ENCODE measurements at regions not wholly inside any gene's neighbourhood (a gene's known extent, or its start where the extent isn't known, plus 50 kb on each side); places are given as distances from the start of the nearest gene placed in this dataset.
"Not testable (repeated sequence)": the region's sequence is repeated elsewhere in the genome, so short reads cannot be mapped to it uniquely, and the experiment has no call there.

GRCh38 chr5:120818128-120818527 is 354.0 kb downstream of the PRR16 start:
- Mint-ChIP-seq H3K9me3 (peaks cover 4% of the 10 kb centered on the region), H3K4me3 (no peak overlapping the region), H3K4me1 (no peaks in the 10 kb centered on the region), H3K36me3 (no peaks in the 10 kb centered on the region), H3K27ac (no peak overlapping the region), H3K27me3 (ENCODE audit: insufficient read depth, low read depth) (no peaks in the 10 kb centered on the region)
- H3K36me3 ChIP-seq: no peaks in the 10 kb centered on the region
- no peak overlapping the region for H3K4me2 ChIP-seq
- DNase-seq (ENCODE audit: low spot score): no peak
- no peak overlapping the region for H3K4me3 ChIP-seq
- H3K4me1 ChIP-seq: no peaks in the 10 kb centered on the region
- H3K9ac ChIP-seq: no peak overlapping the region
- H2AFZ ChIP-seq (replicated peaks): no peak overlapping the region
- H4K20me1 ChIP-seq (ENCODE audit: low read depth): no peaks in the 10 kb centered on the region
- H3K27ac ChIP-seq: no peak overlapping the region
- no peaks in the 10 kb centered on the region for H3K27me3 ChIP-seq
- no peaks in the 10 kb centered on the region for H3K9me3 ChIP-seq (ENCODE audit: low read depth)
- no peak for TF ChIP-seq EZH2phosphoT487 (IDR thresholded peaks at IDR 0.05)
- no peak for TF ChIP-seq CTCF (IDR thresholded peaks at IDR 0.05)
- no peak for TF ChIP-seq EZH2 (IDR thresholded peaks at IDR 0.05)
- no peaks in the 10 kb centered on the region for H3F3A ChIP-seq (ENCODE audit: low read depth)
- no peaks in the 10 kb centered on the region for H3K79me2 ChIP-seq (ENCODE audit: low read depth)

- Histone ChIP-seq H3K4me1 (no peaks in the 10 kb centered on the region), H2AFZ (replicated peaks) (no peak overlapping the region), H3K4me2 (no peak overlapping the region), H3K9me3 (ENCODE audit: low read depth) (no peaks in the 10 kb centered on the region), H3K9ac (no peak overlapping the region), H3K36me3 (no peaks in the 10 kb centered on the region), H3F3A (ENCODE audit: low read depth) (no peaks in the 10 kb centered on the region), H4K20me1 (ENCODE audit: low read depth) (no peaks in the 10 kb centered on the region), H3K27me3 (no peaks in the 10 kb centered on the region), H3K79me2 (ENCODE audit: low read depth) (no peaks in the 10 kb centered on the region), H3K4me3 (no peak overlapping the region), H3K27ac (no peak overlapping the region)
- DNase-seq (ENCODE audit: low spot score): no peak
- Mint-ChIP-seq H3K27ac (no peak overlapping the region), H3K4me1 (no peaks in the 10 kb centered on the region), H3K9me3 (no peaks in the 10 kb centered on the region), H3K36me3 (no peaks in the 10 kb centered on the region), H3K4me3 (no peak overlapping the region), H3K27me3 (ENCODE audit: insufficient read depth, low read depth) (no peaks in the 10 kb centered on the region)
- TF ChIP-seq EZH2phosphoT487 (IDR thresholded peaks at IDR 0.05) (no peak), EZH2 (IDR thresholded peaks at IDR 0.05) (no peak), CTCF (IDR thresholded peaks at IDR 0.05) (no peak)
These were observed 359.2 kb downstream of the PRR16 start for GRCh38 chr5:120823328-120823727.

- peak; percentile 24 for DNase-seq (ENCODE audit: low spot score)
- H3K27ac Mint-ChIP-seq; H3K79me2 ChIP-seq (ENCODE audit: low read depth); H3K4me3 Mint-ChIP-seq; H3K36me3 ChIP-seq; H3K4me1 ChIP-seq; H3K9me3 Mint-ChIP-seq; H3K9me3 ChIP-seq (ENCODE audit: low read depth); H3K27me3 ChIP-seq; H3K4me3 ChIP-seq; H3K9ac ChIP-seq; H3K27me3 Mint-ChIP-seq (ENCODE audit: insufficient read depth, low read depth); H3F3A ChIP-seq (ENCODE audit: low read depth); H3K27ac ChIP-seq; H3K36me3 Mint-ChIP-seq; H3K4me1 Mint-ChIP-seq; H3K4me2 ChIP-seq; H4K20me1 ChIP-seq (ENCODE audit: low read depth); H2AFZ ChIP-seq (replicated peaks): not testable (repeated sequence)
These were observed 367.5 kb downstream of the PRR16 start for GRCh38 chr5:120831646-120832045.

- Histone ChIP-seq H2AFZ (replicated peaks) (no peak overlapping the region), H3K36me3 (no peaks in the 10 kb centered on the region), H3K79me2 (ENCODE audit: low read depth) (no peaks in the 10 kb centered on the region), H3K9me3 (ENCODE audit: low read depth) (no peaks in the 10 kb centered on the region), H3K4me3 (no peak overlapping the region), H3K4me2 (no peak overlapping the region), H3K4me1 (peaks cover 11% of the 10 kb centered on the region), H3K27me3 (no peaks in the 10 kb centered on the region), H3F3A (ENCODE audit: low read depth) (peaks cover 6% of the 10 kb centered on the region), H4K20me1 (ENCODE audit: low read depth) (no peaks in the 10 kb centered on the region), H3K9ac (no peak overlapping the region), H3K27ac (no peak overlapping the region)
- TF ChIP-seq CTCF (IDR thresholded peaks at IDR 0.05) (no peak), EZH2phosphoT487 (IDR thresholded peaks at IDR 0.05) (no peak), EZH2 (IDR thresholded peaks at IDR 0.05) (no peak)
- H3K9me3 Mint-ChIP-seq: no peaks in the 10 kb centered on the region
- H3K27me3 Mint-ChIP-seq (ENCODE audit: insufficient read depth, low read depth): no peaks in the 10 kb centered on the region
- no peak overlapping the region for H3K4me3 Mint-ChIP-seq
- H3K36me3 Mint-ChIP-seq: no peaks in the 10 kb centered on the region
- peaks cover 3% of the 10 kb centered on the region for H3K4me1 Mint-ChIP-seq
- no peak overlapping the region for H3K27ac Mint-ChIP-seq
- no peak for DNase-seq (ENCODE audit: low spot score)
These were observed 377.7 kb downstream of the PRR16 start for GRCh38 chr5:120841830-120842229.

Measured in neural progenitor cell (in vitro differentiated cells).